Stimulated activated CD8-positive, alpha-beta memory T cell treated with anti-CD3 and anti-CD28 coated beads, Interleukin-7, amount 100 ng/mL, for 48 hours (primary cell): ENCODE measurements at regions not wholly inside any gene's neighbourhood (a gene's known extent, or its start where the extent isn't known, plus 50 kb on each side); places are given as distances from the start of the nearest gene placed in this dataset.
A peak's percentile ranks its signal among the peaks of the same experiment; 100 is the strongest.
"Not testable (repeated sequence)": the region's sequence is repeated elsewhere in the genome, so short reads cannot be mapped to it uniquely, and the experiment has no call there.

Experiments
- DNase-seq, 2 donors: peaks; one replicate each; pipeline ENCODE4 v3.0.0-alpha.2; 2020; ENCODE audit warnings: low read depth in 1 of 2; ENCODE audit errors: extremely low read depth in 1 of 2

DNA sequence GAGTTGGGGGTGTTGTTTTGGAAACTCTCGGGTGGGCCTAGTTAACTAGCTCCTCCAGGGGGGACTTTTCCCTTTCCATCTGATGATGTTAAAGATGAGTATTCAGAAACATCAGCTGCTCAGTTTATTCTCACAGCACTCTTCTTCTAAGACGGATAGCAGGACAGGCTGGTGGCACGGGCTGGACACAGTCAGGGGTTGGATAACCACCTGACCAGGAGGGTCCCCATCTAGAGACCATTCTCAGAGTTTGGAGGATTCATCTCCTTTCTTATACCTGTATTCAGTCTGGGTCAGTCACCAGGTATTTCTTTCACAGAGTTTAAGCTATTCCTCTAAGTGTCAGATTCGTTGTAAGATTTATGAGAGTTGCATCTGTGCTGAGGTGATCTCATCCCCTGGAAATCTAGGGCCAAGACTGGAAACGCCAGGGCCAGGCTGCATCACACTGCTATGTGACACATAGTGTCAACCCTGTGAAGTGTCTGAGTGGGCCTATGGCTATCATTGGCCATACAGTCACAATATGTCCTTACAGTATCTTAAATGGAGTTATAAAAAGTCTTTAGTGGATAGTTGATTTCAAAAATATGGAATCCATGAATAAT, 111.7 kb downstream of the FAM50B start:
- no peak for DNase-seq

DNA sequence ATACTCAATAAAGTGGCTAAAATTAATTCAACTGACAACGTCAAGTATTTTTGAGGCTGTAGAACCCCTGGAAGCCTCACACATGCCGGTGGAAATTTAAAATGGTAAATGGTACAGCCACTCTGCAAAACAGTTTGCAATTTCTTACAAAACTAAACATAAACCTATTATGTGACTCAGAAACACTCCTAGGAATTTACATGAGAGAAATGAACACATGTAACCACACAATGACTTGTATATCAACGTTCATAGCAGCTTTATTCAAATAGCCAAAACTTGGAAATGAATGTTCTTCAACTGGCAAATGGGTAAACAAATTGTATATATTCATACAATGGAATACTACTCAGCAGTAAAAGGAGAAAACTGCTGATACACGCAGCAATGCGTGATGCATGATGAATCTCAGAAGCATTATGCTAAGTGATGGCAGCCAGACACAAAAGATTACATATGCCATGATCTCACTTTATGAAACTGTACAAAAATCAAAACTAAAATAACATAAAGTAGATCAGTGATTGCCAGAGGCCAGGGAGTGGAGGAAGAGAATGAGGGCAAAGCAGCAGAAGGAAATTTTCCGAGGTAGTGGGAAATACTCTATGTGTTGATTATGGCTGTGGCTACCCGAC, 112.5 kb downstream of the FAM50B start:
- no peak for DNase-seq

DNA sequence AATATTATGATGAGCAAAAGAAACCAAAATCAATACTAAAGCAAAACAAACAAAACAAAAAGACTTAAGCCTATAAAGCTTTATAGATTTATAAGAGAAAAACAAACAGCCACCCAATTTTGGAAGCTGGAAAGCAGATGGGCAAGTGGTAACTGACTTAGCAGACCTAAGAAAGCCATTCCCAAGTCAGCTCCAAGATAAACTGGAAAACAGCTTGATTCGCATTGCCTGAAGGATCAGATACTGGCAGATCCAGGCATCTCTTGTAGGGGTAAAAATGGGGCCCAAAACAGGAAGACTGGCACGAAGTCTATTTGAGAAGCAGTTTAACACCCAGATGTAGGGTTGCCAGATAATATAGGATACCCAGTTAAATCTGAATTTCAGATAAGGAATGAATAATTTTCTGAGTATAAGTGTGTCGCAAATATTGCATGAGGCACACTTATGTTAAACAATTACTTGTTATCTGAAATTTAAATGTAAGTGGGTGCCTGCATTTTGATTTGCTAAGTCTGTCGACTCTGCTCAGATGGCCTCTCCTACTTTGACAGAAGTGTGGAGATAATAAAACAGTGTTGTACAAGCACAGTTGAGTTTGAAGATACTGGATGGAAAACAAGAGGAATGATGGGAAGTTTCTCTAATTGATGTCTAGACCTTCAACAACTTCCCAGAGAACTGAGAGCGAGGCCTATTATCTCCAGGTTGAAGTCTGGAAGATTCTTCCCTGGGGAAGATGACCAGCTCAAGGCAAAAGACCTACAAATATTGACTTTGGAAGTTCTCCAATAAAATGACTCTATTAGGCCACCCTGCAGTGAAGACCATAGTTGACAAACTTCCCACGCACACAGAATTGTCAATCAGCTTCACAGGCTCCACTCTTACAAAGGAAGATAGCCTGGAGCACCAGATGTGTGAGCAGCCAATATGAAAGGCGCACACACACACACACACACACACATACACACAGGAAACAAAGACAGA, 113.4 kb downstream of the FAM50B start:
- DNase-seq = no peak

DNA sequence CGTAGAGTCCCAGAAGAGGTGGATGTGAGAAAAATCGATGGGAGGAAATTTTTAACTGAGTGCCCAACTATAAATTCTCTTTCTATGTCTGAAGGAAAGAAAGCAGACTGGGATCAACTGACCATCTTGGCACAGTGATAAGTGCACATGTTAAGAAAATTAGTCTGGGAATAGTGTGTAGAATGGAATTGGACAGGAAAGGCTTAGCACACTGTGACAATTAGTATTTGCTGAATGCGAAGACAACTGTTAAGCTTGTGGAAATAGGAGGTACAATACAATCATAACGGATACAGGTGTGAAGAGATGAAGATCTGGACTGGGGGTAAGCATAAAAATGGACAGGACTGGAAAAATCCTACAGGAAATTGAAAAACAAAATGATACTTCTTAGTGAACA, 114.3 kb downstream of the FAM50B start:
- no peak for DNase-seq

DNA sequence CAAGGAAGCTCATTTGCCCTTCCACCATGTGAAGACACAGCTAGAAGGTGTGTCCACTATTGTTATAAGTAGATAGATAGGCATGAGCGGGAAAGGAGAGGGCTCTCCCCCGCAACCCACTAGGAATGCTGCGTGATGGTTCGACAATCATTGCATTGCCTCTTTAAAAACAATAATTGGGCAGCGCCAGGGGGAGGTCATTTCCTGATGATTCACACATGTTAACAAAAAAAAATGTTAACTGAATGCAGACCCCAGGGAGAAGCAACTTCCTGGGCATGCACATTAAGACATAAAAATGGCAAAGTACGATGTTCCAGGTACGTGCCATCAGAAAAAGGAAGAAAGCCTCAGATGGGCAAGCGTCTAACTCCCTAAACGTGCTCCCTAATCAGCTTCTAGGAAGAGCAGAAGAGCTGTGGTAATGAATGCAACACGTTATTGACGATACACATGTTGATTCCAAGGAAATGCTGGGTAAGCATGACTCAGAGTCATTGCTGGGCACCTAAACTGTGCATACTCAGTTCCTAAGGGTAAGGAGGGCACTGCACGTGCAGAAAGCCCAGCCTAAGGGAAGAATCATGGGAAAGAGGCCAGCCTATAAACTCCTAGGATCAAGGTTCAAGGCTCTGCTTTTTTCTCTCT, 113.7 kb downstream of the FAM217A start:
- DNase-seq = no peak

DNA sequence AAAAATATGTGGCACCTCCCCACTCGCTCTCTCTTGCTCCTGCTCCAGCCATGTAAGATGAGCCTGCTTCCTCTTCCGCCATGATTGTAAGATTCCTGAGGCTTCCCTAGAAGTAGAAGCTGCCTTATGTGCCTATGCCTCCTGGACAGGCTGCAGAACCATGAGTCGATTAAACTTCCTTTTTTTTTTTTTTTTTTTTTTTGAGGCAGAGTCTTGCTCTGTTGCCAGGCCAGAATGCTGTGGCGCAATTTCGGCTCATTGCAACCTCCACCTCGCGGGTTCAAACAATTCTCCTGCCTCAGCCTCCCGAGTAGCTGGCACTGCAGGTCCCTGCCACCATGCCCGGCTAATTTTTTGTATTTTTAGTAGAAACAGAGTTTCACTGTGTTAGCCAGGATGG, 112.5 kb downstream of the FAM217A start:
- DNase-seq = no peak

DNA sequence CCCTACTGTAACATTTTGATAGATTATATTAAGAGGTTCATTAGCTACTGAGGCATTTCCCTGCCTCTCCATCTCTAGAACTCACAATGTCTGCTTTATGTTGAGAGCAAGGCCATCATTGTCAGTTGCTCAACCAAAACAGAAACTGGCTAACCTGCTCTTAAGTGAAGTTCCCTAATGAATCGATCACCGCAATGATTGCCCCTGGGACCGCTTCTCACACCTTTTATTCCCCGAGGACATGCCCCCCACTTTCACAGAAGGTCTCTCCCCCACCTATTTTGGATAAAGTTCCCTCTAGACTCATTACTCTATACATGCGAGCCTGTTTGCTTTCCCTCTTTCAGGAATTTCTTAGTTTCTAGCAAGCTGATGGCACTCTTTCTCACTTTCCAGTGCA, 108.8 kb downstream of the FAM217A start:
- DNase-seq = no peak

DNA sequence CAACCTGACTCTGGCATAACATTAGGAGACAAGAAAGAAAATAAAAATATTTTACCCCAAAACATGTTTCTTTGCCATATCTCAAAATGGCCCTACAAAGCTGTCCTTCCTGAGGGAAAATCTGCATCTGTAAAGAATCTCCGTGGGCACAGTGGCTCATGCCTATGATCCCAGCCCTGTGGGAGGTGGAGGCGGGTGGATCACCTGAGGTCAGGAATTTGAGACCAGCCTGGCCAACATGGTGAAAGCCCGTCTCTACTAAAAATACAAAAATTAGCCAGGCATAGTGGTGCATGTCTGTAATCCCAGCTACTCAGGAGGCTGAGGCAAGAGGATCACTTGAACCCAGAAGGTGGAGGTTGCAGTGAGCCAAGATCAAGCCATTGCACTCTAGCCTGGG, 105.8 kb downstream of the FAM217A start:
- not testable (repeated sequence) for DNase-seq

DNA sequence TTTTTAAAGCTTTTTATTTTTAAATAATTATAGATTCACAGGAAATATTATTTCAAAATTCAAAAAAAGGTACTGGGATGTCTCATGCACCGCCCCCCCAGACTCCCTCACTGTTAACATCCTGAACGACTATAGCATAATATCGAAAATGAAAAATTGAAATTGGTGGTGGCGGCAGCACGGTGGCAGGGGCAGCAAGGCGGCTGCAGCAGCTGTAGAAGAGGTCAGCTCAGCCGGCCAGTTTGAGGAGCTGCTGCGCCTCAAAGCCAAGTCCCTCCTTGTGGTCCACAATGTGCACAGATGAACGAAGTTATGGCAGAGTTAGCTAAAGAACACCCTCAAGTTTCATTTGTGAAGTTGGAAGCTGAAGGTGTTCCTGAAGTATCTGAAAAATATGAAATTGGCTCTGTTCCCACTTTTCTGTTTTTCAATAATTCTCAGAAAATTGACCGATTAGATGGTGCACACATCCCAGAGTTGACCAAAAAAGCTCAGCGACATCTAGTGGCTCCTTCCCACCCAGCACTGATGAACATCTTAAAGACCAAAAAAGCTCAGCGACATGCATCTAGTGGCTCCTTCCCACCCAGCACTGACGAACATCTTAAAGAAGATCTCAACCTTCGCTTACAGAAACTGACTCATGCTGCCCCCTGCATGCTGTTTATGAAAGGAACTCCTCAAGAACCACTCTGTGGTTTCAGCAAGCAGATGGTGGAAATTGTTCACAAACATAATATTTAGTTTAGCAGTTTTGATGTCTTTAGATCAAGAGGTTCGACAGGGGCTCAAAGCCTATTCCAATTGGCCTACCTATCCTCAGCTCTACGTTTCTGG, 100.8 kb downstream of the FAM217A start:
- DNase-seq = peak in 1 of 2 donors; percentile 37

DNA sequence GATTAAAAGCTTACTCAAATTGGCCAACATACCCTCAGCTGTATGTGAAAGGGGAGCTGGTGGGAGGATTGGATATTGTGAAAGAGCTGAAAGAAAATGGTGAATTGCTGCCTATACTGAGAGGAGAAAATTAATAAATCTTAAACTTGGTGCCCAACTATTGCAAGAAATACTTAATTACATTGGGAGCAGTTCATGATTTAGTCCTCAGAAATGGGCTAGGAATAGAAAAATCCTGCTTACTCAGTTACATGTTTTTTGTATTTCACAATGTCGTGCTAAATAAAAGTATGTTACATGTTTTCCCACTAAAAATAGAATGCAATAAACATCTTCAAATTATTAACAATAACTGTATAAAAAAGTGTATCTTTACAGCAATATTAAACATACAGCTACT, 100.0 kb downstream of the FAM217A start:
- DNase-seq = not testable (repeated sequence)

DNA sequence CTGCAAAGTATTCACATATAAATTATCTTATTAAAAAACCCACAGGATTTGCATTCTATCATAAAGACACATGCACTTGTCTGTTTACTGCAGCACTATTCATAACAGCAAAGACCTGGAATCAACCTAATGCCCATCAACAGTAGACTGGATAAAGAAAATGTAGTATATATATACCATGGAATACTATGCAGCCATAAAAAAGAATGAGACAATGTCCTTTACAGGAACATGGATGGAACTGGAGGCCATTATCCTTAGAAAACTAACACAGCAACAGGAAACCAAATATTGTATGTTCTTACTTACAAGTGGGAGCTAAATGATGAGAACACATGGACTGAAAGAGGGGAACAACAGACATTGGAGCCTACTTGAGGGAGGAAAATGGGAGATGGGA, 97.0 kb downstream of the FAM217A start:
- DNase-seq = no peak

DNA sequence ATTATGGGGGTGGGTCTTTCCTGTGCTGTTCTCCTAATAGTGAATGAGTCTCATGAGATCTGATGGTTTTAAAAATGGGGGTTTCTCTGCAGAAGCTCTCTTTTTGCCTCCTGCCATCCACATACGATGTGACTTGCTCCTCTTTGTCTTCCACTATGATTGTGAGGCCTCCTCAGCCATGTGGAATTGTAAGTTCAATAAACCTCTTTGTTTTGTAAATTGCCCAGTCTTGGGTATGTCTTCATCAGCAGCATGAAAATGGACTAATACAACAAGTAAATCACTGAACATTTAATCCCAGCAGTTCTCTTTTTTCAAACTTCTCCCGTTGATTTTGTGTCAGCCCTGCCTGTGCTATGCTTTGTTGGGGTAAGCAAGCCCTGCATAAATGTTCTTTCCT, 95.2 kb downstream of the FAM217A start:
- no peak for DNase-seq

DNA sequence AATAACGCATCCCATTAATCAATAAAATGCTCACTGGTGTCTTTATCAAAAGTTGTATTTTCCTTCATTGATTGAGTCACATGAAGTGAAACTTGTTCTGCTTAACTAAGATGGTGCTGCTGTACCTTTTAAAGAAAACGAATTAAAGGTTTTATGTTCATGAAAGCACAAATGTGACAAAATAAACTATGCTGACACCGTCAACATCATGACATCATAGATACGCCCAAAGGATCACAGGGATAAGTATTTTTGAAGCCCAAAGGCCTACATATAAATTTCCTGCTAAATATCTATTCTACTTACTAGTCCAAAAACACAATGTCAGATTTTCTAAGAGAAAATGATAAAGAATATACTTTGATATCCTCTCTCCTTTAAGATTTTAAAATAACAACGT, 94.4 kb downstream of the FAM217A start:
- no peak for DNase-seq

DNA sequence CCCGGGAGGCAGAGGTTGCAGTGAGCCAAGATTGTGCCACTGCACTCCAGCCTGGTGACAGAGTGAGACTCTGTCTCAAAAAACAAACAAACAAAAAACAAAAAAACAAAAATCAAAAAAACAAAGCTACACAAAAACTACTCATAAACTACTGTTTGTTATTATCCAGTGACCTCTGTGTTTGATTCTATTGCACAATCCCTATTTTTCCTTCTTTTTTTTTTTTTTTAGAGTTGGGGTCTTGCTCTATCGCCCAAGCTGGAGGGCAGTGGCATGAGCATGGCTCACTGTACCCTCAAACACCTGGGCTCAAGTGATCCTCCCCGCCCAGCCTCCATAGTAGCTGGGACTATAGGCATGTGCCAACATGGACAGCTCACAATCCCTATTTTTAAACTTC, 92.7 kb downstream of the FAM217A start:
- no peak for DNase-seq

DNA sequence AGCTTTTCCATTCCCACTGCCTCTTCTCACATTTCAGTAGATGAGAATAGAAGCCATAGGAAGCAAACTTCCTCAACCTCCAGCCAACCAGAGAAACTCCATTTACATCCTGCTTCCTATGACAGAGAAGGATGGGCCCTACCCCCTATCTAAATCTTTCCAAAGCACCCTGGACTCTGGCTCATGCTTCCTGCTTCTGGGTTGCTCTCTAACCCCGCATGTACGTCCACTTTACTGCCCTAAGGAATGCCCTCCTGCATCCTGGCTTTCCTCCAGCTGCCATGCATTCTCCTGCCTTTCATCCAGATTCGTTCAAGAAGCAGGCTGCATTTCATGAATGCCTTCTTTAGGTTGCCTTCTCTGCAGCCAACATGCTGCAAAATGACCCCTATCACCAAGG, 91.9 kb downstream of the FAM217A start:
- DNase-seq = no peak

DNA sequence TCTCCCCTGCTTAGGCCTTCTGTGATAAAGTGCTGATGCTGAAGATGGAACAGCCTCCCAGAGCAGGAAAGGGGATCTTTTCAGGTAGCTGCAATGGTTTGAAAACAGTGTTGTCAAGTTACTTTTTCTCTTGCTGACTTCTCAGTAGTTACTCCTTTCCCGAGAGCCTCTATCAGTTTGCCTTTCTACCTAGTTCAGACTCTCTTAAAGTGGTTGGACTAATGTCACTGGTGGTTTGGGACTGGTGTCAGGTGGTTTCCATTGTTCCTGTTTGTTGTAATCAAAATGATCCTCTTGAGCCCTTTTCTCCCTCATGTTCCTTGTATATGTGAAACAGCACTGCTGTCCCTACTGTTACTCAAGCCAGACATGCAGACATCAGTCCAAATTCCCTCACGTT, 91.4 kb downstream of the FAM217A start:
- no peak for DNase-seq

DNA sequence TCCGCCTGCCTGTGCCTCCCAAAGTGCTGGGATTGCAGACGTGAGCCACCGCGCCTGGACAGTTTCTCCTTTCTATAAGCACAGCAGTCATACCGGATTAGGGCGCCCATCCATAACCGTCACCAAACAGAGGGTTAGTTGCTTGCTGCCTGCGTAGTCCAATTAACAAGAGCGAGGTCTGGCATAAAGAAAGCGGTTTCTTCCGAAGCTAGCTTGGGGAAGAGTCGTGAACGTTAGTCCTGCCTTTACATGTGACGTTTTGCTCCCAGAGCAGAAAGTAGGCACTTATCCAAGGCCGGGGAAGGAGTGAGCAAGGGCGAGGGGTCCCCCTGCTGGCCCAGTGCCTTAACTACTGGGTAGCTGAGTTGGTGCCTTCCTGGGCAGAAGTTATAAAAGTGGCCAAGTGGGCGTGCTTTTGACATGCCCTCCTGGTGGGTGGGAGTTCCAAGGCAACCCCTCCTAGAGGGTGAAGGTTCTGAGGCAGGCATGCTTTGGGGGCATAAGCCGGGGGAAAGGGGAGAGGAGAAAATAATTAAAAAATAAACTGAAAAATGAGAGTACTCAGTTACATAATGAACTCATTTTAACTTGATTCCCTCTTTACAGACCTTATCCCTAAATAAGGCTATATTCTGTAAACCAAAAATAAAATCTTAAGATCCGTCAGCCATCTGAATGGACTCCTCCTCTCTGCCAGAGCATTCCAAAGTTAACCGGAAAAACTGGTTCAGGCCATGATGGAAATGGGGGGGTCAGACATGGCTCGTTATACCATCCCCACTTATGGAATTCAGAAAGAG, 88.0 kb downstream of the FAM217A start:
- peak; percentile 37 to 64 for DNase-seq

DNA sequence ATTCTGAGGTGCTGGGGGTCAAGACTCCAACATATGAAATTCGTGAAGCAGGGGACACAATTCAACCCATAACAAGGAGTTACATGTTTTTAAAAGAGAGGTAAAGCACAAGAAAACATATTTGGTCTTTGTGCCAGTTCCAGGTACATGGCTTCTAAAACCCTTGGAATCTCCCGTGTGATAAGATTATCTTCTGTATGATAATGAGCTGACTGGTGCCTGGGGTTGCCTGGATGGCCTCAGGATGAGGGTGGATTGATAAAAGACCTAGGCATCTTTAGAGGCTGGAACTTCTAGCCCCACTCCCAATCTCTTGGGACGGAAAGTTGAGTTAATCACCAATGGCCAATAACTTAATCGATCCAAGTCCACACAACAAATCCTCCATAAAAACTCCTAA, 87.0 kb downstream of the FAM217A start:
- DNase-seq = no peak

DNA sequence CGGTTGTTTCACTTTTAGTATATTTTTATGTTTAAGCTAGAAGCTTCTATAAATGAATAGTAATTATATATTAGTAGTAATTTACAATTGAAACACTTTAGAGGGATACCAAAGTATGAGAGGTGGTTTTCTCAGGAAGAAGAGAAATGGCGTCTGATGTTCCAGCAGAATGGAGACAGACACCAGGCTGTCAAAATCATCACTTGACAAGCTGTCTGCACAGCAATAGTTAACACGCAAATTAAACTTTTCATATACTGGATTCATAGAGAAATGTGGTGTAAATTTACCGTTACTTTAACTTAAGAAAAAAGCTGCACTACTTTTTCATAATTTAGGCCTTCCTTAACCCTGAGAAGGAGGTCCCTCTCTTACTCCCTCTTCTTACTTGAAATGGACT, 82.6 kb downstream of the FAM217A start:
- DNase-seq = no peak
